ENCODE measurements at regions not wholly inside any gene's neighbourhood (a gene's known extent, or its start where the extent isn't known, plus 50 kb on each side); places are given as distances from the start of the nearest gene placed in this dataset.

GRCh38 chr14:31947680-31948595 lies 129.2 kb upstream of the ARHGAP5 start:
- Histone ChIP-seq H3K23ac (ENCODE audit: insufficient read length) (no peak overlapping the region), H3K56ac (replicated peaks; ENCODE audit: insufficient read length, low read depth, low read length) (no peak overlapping the region), H4K91ac (replicated peaks; ENCODE audit: insufficient read length, low read length) (no peak overlapping the region), H3K9ac (replicated peaks in 1 of 4; ENCODE audit: extremely low read depth in 1 of 4, low read depth in 3 of 4, low read length in 3 of 4) (no peak overlapping the region), H2BK15ac (ENCODE audit: low read length) (no peak overlapping the region), H3K79me2 (ENCODE audit: control insufficient read depth in 1 of 2, insufficient read depth in 2 of 2, low read length in 2 of 2) (no peaks in the 10 kb centered on the region), H3K9me3 (ENCODE audit: insufficient read depth in 2 of 2, low read depth in 1 of 2, low read length in 1 of 2) (no peaks in the 10 kb centered on the region), H2BK5ac (ENCODE audit: low read depth, low read length) (no peak overlapping the region), H3K4me3 (ENCODE audit: extremely low read depth in 1 of 4, insufficient read depth in 2 of 4, low read depth in 3 of 4, low read length in 4 of 4) (no peak overlapping the region), H3K79me1 (ENCODE audit: low read depth, low read length) (no peaks in the 10 kb centered on the region), H3K27ac (ENCODE audit: low read depth, low read length) (no peak overlapping the region), H4K20me1 (replicated peaks in 1 of 2; ENCODE audit: control insufficient read depth in 1 of 2, insufficient read depth in 2 of 2, low read length in 2 of 2) (no peaks in the 10 kb centered on the region), H3K4me2 (ENCODE audit: insufficient read depth in 1 of 2, low read depth in 2 of 2, low read length in 2 of 2) (no peak overlapping the region), H3K27me3 (replicated peaks in 1 of 4; ENCODE audit: control insufficient read depth in 3 of 4, extremely low read depth in 1 of 4, insufficient read depth in 3 of 4, low read length in 3 of 4) (no peaks in the 10 kb centered on the region), H2AFZ (ENCODE audit: low read length) (no peak overlapping the region), H3K4me1 (replicated peaks in 1 of 4; ENCODE audit: control insufficient read depth in 3 of 4, insufficient read depth in 4 of 4, low read length in 3 of 4) (peaks cover 4 to 9% (median 6%) of the 10 kb centered on the region in 4 experiments; a peak in 6 of 7 replicates), H3K36me3 (ENCODE audit: control insufficient read depth in 2 of 4, insufficient read depth in 4 of 4, low read length in 3 of 4) (no peaks in the 10 kb centered on the region), H4K5ac (ENCODE audit: insufficient read length, low read depth, low read length) (no peak overlapping the region), H3K4ac (replicated peaks; ENCODE audit: insufficient read length, low read depth, low read length) (no peak overlapping the region), H2BK20ac (ENCODE audit: low read length) (no peak overlapping the region), H2BK120ac (replicated peaks; ENCODE audit: low read depth, low read length) (no peak overlapping the region), H3K23me2 (ENCODE audit: low read depth, low read length) (no peaks in the 10 kb centered on the region; the same call in 1 of the 2 replicates), H2BK12ac (ENCODE audit: low read depth, low read length) (no peak overlapping the region), H2AK5ac (ENCODE audit: low read depth, low read length) (no peak overlapping the region), H3K18ac (ENCODE audit: extremely low read depth, low read length) (no peak overlapping the region), H3K14ac (ENCODE audit: insufficient read length) (no peak overlapping the region), H4K8ac (ENCODE audit: extremely low read depth, insufficient read depth, low read length) (no peak overlapping the region)
- WGBS, 2 experiments (ENCODE audit: extremely low coverage in 1 of 2, insufficient coverage in 1 of 2, insufficient read length in 1 of 2, insufficient replicate concordance in 2 of 2, low coverage in 1 of 2, low lambda C conversion rate in 2 of 2, missing lambda C conversion rate in 1 of 2), result 94% methylated on average over 5 of the region's 5 CpGs; no CpG with 5 or more reads in 1 of the 2 experiments
- FAIRE-seq, result no peak
- DNase-seq (ENCODE audit: low read depth in 1 of 2, low spot score in 2 of 2), result no peak
- CTCF ChIA-PET (ENCODE audit: partially characterized antibody), result interaction anchor here (0.9 to 2.5 kb wide), 3 partner anchors 13 to 72 kb away, joined by 3 to 6 read pairs (median 3); no protein-coding TSS in a partner anchor
- POLR2A ChIA-PET (ENCODE audit: partially characterized antibody), result no interaction called here
- TF ChIP-seq JUN (IDR thresholded peaks at IDR 0.05; ENCODE audit: low read depth, low read length) (no peak), CEBPB (IDR thresholded peaks at IDR 0.05; ENCODE audit: low read depth, low read length) (no peak), SUZ12 (IDR thresholded peaks at IDR 0.05; ENCODE audit: low read length) (no peak), BACH1 (IDR thresholded peaks at IDR 0.05; ENCODE audit: low read length) (no peak), TEAD4 (IDR thresholded peaks at IDR 0.05; ENCODE audit: low read depth, low read length) (no peak), GTF2F1 (IDR thresholded peaks at IDR 0.05; ENCODE audit: borderline replicate concordance, low read depth, low read length) (no peak), CHD2 (IDR thresholded peaks at IDR 0.05; ENCODE audit: low read length) (no peak)
- TF ChIP-seq, protein P1, sequence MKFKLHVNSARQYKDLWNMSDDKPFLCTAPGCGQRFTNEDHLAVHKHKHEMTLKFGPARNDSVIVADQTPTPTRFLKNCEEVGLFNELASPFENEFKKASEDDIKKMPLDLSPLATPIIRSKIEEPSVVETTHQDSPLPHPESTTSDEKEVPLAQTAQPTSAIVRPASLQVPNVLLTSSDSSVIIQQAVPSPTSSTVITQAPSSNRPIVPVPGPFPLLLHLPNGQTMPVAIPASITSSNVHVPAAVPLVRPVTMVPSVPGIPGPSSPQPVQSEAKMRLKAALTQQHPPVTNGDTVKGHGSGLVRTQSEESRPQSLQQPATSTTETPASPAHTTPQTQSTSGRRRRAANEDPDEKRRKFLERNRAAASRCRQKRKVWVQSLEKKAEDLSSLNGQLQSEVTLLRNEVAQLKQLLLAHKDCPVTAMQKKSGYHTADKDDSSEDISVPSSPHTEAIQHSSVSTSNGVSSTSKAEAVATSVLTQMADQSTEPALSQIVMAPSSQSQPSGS (IDR thresholded peaks at IDR 0.05; ENCODE audit: low read length), result no peak
- TF ChIP-seq, protein P2, sequence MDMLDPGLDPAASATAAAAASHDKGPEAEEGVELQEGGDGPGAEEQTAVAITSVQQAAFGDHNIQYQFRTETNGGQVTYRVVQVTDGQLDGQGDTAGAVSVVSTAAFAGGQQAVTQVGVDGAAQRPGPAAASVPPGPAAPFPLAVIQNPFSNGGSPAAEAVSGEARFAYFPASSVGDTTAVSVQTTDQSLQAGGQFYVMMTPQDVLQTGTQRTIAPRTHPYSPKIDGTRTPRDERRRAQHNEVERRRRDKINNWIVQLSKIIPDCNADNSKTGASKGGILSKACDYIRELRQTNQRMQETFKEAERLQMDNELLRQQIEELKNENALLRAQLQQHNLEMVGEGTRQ (IDR thresholded peaks at IDR 0.05; ENCODE audit: low read length), result no peak

All from H1 (cell line).